Limb (tissue), 2 donors: ENCODE measurements at regions not wholly inside any gene's neighbourhood (a gene's known extent, or its start where the extent isn't known, plus 50 kb on each side); places are given as distances from the start of the nearest gene placed in this dataset.

Experiments used
- DNase-seq, 2 donors: peaks; one replicate each; pipeline ENCODE4 v3.0.0-alpha.2; 2016; ENCODE audit errors: extremely low spot score in 2 of 2

GRCh38 chr11:134779179-134779578 is 367.1 kb upstream of the B3GAT1 start:
- no peak for DNase-seq

- DNase-seq: no peak
These were observed 356.4 kb upstream of the B3GAT1 start for GRCh38 chr11:134768463-134768862.

GRCh38 chr11:134765565-134765964 is 353.5 kb upstream of the B3GAT1 start:
- no peak for DNase-seq

GRCh38 chr11:134764966-134765365 is 352.9 kb upstream of the B3GAT1 start:
- no peak for DNase-seq

- DNase-seq: no peak
These were observed 352.3 kb upstream of the B3GAT1 start for GRCh38 chr11:134764367-134764766.

- no peak for DNase-seq
These were observed 351.0 kb upstream of the B3GAT1 start for GRCh38 chr11:134763030-134763388.

GRCh38 chr11:134762248-134763029 is 350.4 kb upstream of the B3GAT1 start:
- DNase-seq: no peak

- DNase-seq: no peak
These were observed 349.8 kb upstream of the B3GAT1 start for GRCh38 chr11:134761926-134762247.

GRCh38 chr11:134761386-134761785 is 349.3 kb upstream of the B3GAT1 start:
- no peak for DNase-seq

GRCh38 chr11:134760957-134761356 is 348.9 kb upstream of the B3GAT1 start:
- no peak for DNase-seq

GRCh38 chr11:134760299-134760698 is 348.3 kb upstream of the B3GAT1 start:
- DNase-seq: no peak

- DNase-seq: no peak
These were observed 347.8 kb upstream of the B3GAT1 start for GRCh38 chr11:134759855-134760254.

- no peak for DNase-seq
These were observed 347.2 kb upstream of the B3GAT1 start for GRCh38 chr11:134759274-134759673.

- DNase-seq: no peak
These were observed 346.4 kb upstream of the B3GAT1 start for GRCh38 chr11:134758342-134758931.

GRCh38 chr11:134757633-134758032 is 345.6 kb upstream of the B3GAT1 start:
- no peak for DNase-seq

GRCh38 chr11:134756811-134757540 is 344.9 kb upstream of the B3GAT1 start:
- no peak for DNase-seq

GRCh38 chr11:134755535-134755934 is 343.5 kb upstream of the B3GAT1 start:
- DNase-seq: no peak

- no peak for DNase-seq
These were observed 342.6 kb upstream of the B3GAT1 start for GRCh38 chr11:134754521-134755198.

- no peak for DNase-seq
These were observed 341.9 kb upstream of the B3GAT1 start for GRCh38 chr11:134753771-134754520.

GRCh38 chr11:134752964-134753770 is 341.1 kb upstream of the B3GAT1 start:
- no peak for DNase-seq

GRCh38 chr11:134752526-134752925 is 340.5 kb upstream of the B3GAT1 start:
- DNase-seq: no peak
